ENCODE measurements at regions not wholly inside any gene's neighbourhood (a gene's known extent, or its start where the extent isn't known, plus 50 kb on each side); places are given as distances from the start of the nearest gene placed in this dataset.

DNA sequence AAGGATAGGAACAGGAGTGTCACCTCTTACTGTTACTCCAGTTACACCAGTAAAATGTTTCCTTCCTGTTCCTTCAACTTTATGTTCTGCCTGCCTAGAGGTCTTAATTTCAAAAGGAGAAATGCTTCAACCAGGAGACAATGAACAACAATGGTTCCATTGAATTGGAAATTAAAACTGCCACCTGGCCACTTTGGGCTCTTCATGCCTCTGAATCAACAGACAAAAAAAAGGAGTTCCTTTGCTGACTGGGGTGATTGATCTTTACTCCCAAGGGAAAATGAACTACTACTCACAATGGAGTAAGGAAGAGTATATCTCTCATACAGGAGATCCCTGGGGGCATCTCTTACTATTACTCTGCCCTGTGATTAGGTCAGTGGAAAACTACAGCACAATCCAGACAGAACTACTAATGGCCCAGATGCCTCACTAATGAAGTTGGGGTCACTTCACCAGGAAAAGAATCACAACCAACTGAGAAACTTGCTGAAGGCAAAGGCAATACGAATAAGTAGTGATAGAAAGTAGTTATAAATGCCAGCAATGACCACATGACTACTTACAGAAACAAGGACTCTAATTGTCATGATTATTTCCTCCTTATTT, 76.6 kb upstream of the PRDX6 start:
- no peak for DNase-seq (ENCODE audit: insufficient read length, low spot score)
- no peak for FAIRE-seq
- TF ChIP-seq, protein P1, sequence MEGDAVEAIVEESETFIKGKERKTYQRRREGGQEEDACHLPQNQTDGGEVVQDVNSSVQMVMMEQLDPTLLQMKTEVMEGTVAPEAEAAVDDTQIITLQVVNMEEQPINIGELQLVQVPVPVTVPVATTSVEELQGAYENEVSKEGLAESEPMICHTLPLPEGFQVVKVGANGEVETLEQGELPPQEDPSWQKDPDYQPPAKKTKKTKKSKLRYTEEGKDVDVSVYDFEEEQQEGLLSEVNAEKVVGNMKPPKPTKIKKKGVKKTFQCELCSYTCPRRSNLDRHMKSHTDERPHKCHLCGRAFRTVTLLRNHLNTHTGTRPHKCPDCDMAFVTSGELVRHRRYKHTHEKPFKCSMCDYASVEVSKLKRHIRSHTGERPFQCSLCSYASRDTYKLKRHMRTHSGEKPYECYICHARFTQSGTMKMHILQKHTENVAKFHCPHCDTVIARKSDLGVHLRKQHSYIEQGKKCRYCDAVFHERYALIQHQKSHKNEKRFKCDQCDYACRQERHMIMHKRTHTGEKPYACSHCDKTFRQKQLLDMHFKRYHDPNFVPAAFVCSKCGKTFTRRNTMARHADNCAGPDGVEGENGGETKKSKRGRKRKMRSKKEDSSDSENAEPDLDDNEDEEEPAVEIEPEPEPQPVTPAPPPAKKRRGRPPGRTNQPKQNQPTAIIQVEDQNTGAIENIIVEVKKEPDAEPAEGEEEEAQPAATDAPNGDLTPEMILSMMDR (IDR thresholded peaks at IDR 0.05; ENCODE audit: insufficient read depth, missing control alignments) = no peak

DNA sequence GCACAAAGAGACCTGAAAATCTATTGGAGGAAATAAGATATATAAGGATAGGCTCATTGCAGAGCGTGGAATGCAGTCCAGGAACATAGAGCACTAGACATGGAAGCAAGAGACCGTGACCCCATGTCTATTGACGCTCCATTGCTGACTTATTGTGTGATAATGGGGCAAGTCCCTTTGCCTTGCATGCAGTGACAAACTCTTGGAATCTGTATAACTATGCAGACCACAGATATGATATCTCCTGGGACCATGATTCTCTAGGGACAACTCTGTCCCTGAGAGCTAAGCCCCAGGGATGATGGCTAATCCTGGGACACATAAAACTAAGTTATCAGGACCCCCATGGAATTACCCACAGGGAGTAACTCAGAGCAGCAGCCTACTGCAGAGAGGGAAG, 73.1 kb upstream of the PRDX6 start:
- no peak for DNase-seq (ENCODE audit: insufficient read length, low spot score)
- TF ChIP-seq, protein P1 (IDR thresholded peaks at IDR 0.05; ENCODE audit: insufficient read depth, missing control alignments) = no peak
- no peak for FAIRE-seq

DNA sequence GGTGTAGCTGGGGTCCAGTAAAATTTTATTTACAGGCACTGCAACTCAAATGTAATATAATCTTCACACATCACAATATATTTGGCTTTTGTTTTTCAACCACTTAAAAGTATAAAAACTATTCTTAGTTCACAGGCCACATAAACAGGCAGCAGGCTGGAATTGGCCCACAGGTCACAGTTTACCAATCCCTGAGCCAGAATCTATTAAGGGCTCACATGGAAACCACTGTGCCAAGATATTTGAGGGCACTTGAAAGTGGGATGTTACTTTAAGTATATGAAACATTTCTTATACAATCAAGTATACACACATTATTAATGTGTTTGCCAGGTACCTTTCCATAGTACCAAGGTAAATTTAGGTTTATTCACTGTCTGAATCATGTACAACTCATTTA, 71.9 kb upstream of the PRDX6 start:
- FAIRE-seq = no peak
- no peak for DNase-seq (ENCODE audit: insufficient read length, low spot score)
- TF ChIP-seq, protein P1 (IDR thresholded peaks at IDR 0.05; ENCODE audit: insufficient read depth, missing control alignments) = no peak

DNA sequence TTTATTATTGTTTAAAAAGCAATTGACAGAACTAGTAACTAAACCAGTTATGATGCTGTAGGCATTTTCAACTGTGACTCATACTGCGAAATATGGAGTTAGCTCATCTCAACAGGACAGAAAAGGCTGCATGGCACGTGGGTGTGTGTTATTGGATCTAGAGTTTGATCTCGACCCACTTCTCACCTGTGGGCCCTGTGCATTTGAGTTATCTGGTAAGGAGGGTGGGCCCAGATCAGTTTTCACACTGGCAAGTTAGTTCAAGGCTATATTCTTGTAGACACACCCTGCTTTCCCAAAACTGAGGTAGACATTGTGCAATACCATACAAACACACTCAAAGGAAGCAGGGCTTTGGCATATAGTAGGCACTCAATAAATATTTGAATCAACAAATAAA, 71.3 kb upstream of the PRDX6 start:
- DNase-seq (ENCODE audit: insufficient read length, low spot score) (no peak), FAIRE-seq (no peak)
- TF ChIP-seq, protein P1 (IDR thresholded peaks at IDR 0.05; ENCODE audit: insufficient read depth, missing control alignments) = no peak

DNA sequence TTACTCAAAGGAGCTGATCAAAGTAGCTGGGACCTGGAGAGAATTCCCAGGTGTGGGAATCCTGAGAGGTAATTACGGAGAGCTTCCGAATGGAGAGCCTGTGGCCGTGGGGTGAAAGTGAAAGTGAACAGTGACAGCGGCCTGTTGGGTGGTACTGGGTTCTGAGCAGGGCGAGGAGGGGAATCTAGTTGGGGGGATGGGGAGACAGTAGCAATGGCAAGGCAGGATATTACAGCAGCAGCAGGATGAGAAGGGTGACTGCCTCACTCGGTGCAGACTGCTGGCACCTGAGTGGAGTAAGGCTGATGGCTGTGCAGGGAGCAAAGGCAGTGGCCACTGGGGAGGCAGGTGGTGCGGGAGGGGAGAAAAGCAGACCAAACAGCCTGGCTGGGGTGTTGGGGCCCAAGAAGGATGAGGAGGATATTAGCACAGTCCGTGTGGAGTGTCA, 70.3 kb upstream of the PRDX6 start:
- FAIRE-seq (no peak), DNase-seq (ENCODE audit: insufficient read length, low spot score) (no peak)
- TF ChIP-seq, protein P1 (IDR thresholded peaks at IDR 0.05; ENCODE audit: insufficient read depth, missing control alignments) = no peak

DNA sequence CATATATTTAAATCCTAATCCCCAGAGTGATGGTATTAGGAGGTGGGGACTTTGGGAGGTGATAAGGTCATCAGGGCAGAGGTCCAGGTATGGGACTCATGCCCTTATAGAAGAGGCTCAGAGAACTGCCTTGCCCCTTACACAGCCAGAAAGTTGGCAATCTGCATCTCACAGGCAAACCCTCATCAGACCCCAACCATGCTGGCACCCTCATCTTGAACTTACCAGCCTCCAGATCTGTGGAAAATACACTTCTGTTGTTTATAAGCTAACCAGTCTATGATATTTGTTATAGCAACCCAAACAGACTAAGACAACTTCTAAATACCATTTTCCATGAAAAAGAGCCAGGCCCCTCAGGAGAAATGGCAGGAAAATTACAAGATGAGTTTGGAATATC, 69.3 kb upstream of the PRDX6 start:
- FAIRE-seq (no peak), DNase-seq (ENCODE audit: insufficient read length, low spot score) (no peak)
- TF ChIP-seq, protein P1 (IDR thresholded peaks at IDR 0.05; ENCODE audit: insufficient read depth, missing control alignments) = no peak

DNA sequence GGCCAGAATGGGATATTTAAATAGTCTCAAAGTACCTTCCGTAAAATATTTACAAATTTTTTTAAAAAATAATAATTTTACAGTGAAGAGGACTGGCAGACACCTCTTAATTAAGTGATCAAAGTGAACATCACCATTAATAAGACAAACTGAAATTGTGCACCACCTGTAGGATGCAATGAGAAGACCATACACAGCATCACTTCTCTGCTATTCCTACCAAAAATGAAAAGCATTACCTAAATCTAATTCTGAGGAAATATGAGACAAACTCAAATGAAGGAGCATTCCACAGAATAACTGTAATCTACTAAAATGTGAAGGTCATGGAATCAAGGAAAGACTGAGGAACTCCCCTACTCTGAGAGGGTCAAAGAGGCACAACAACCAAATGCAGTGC, 68.2 kb upstream of the PRDX6 start:
- TF ChIP-seq, protein P1 (IDR thresholded peaks at IDR 0.05; ENCODE audit: insufficient read depth, missing control alignments) = no peak
- DNase-seq (ENCODE audit: insufficient read length, low spot score) (no peak), FAIRE-seq (no peak)

Measured in D721Med (cell line).